HTR-8/SVneo (cell line): ENCODE measurements at regions not wholly inside any gene's neighbourhood (a gene's known extent, or its start where the extent isn't known, plus 50 kb on each side); places are given as distances from the start of the nearest gene placed in this dataset.
"Not testable (repeated sequence)": the region's sequence is repeated elsewhere in the genome, so short reads cannot be mapped to it uniquely, and the experiment has no call there.

ENCODE experiments used
- DNase-seq: peaks from one replicate; pipeline ENCODE4 v3.0.0; 2011; ENCODE audit warnings: low spot score, mixed read lengths; ENCODE audit not compliant: insufficient read length
- FAIRE-seq: peaks from 2 replicates; lab custom pipeline; 2011; peaks lifted over from hg19 to GRCh38; lab: Jason Lieb, UNC

DNA sequence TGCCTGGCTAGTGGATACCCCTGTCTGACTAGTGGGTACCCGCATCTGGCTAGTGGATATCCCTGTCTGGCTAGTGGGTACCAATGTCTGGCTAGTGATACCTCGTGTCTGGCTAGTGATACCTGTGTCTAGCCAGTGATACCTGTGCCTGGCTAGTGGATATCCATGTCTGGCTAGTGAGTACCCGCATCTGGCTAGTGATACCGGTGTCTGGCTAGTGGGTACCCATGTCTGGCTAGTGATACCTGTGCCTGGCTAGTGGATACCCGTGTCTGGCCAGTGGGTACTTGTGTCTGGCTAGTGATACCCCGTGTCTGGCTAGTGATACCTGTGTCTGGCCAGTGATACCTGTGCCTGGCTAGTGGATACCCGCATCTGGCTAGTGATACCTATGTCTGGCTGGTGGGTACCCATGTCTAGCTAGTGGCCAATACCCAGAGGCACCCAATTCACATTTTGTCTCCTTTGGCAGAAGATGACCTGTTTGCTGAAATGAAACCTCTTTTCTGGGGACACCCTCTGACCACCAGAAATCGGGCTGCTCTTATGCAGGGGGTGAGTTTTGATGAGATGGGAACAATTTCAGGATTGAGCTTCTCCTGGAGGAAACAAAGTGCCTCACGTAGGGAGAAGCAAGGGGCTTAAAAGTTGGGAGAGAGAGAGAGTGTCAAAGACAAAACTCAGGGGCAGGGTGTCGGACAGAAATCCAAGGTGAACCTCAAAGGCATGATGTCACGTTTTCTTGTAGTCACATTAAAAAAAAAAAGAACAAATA lies 63.4 kb downstream of the SMIM38 start:
- FAIRE-seq (peak; percentile 80), DNase-seq (no peak)

DNA sequence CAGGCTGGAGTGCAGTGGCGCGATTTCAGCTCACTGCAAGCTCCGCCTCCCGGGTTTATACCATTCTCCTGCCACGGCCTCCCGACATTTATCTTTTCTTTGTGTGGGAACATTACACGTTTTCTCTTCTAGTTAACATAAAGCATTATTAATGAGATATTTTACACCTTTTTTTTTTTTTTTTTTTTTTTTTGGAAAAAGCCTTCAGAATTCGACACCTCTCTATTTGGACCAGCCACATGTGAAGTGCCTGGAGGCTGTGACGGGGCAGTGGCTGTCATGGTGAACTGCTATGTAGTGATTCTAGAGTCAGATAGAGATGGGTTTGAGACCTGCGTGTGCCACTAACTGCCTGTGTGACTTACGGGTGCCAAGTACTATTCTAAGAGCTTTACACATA lies 64.3 kb downstream of the SMIM38 start:
- FAIRE-seq (no peak), DNase-seq (no peak)

DNA sequence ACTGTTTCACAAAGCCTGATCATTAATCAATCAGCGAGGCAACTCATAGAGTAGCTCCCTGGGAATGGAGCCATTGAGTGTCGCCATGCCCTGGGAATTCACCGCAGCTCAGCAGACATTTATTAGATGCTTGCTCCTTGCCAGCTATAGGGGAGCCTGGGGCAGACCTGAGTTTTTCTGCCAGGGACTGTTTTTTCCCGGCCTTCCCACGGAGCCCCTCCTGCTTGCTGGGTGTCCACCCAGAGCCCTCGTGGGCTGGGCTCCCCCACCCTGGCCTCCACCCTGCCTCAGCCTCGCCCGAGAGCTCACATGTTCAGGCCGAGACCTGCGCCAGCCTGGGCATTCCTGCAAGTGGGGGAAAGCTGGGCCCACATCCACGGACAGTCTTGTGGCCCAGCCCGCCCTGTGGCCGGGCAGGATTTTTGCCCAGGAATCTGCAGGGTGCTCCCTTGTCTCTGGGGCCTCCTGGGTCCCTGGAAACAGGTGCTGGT lies 64.9 kb downstream of the SMIM38 start:
- no peak for FAIRE-seq
- DNase-seq = no peak

DNA sequence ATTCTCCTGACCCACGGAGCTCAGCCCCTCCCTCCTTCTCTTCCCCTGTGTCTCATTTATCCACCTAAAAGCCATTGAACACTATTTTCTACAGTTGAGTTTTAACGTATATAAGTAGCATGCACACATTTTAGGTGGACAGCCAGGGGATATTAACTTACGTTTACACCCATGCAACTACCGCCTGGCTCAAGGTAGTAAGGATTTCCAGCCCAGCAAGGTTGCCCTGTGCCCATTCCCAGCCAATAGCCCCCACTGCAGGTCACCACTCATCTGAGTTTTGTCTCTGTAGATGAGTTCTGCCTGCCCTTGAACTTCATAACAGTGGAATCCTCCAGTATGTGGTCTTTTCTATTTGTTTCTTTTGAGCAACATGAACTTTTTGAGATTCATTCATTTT lies 65.4 kb downstream of the SMIM38 start:
- DNase-seq = no peak
- no peak for FAIRE-seq

DNA sequence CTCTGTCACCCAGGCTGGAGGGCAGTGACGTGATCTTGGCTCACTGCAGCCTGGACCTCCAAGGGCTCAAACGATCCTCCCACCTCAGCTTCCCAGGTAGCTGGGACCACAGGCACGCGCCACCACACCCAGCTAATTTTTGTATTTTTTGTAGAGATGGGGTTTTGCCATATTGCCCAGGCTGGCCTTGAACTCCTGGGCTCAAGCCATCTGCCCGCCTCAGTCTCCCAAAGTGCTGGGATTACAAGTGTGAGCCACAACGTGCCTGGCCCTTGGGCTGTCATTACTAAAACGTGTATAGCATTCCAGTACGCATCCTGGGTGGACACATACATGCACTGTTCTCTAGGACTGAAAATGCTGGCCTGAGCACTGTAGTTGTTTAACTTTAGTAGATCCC lies 65.9 kb downstream of the SMIM38 start:
- not testable (repeated sequence) for DNase-seq, FAIRE-seq

DNA sequence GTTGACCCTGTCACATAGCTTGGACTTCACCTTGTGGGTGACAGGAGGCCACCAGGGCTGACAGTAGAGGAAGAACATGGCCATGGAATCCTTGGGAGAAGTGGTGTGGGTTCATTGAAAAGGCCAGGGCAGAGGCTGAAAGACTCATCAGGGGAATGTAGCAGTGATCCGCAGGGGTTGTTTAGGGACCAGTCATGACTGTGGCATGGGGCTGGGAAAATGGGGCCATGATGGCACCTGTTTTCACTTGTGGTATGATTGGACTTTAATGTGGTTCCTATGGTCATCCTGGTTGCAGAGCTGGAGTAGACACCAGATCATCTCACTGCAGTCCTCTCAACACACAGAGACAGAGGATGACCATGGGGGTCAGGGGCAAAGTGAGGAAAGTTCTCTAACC lies 66.7 kb upstream of the MYEOV start:
- no peak for DNase-seq

DNA sequence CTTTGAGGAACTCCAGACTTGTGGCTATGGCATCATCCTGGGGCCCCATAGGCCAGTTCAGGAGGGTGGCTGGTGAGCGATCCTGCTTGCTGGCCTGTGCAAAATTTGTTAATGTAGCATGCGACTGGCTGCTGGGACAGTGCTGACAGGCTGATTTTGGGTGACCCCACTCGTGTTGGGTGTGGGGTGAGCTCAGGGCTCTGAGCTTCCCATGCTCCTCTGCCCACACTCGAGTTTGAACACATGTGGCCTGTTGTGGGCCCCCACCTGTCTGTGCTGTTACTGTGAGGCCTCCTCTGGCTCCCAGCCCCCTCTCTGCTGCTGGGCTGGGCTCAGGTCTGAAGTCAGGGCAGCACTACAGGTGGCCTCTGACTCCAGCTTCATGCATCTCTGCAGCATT lies 64.4 kb upstream of the MYEOV start:
- no peak for DNase-seq
- FAIRE-seq = no peak

More for the DNA sequence above, 66.7 kb upstream of the MYEOV start:
- FAIRE-seq = no peak

DNA sequence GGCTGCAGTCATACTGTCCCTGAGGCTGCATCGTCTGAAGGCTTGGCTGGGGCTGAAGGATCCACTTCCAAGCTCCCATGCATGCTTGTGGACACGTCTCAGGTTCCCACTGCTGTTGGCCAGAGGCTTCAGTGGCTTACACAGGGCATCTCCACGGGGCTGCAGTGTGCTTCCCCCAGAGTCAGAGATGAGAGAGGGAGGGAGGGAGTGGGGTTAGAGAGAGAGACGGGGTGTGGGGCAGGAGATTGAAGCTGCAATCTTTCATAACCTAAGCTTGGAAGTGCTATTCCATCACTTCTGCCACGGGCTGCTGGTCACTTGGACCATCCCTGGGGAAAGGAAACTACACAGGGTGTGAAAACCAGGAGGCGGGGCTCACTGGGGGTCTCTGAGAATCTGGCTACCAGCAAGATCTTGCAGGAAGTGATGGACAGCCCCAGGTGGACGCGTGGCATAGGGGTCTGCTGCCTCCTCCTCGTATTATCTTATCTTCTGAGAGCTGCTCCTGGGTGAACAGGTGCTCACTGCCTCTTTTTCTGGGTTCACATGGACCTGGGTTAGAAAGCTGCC lies 63.0 kb upstream of the MYEOV start:
- FAIRE-seq (no peak), DNase-seq (no peak)

DNA sequence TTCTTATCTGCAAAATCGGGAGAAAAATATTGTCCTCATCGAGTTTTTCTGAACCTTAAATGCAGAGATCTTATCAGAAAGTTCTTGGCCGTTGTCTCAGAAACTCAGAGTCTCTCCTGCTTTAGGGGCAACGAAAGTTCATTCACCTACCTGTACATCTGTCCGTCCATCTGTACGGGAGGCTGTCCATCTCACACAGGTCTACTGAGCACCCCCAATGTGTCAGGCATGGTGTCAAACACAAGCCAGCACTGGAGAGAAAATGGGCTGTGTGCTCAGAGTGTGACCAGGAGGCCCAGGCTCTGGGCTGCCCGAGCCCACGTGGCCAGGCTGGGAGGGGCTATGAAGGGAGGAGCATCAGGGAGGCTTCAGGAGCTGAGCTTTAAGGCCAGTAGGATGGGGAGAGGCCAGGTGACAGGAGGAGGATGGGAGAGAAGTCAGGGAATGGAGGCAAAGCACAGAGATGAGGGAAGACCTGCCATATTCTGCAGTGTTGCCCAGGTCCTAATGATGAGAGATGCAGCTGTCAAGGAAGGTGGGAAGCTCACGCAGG lies 62.4 kb upstream of the MYEOV start:
- FAIRE-seq (no peak), DNase-seq (no peak)

DNA sequence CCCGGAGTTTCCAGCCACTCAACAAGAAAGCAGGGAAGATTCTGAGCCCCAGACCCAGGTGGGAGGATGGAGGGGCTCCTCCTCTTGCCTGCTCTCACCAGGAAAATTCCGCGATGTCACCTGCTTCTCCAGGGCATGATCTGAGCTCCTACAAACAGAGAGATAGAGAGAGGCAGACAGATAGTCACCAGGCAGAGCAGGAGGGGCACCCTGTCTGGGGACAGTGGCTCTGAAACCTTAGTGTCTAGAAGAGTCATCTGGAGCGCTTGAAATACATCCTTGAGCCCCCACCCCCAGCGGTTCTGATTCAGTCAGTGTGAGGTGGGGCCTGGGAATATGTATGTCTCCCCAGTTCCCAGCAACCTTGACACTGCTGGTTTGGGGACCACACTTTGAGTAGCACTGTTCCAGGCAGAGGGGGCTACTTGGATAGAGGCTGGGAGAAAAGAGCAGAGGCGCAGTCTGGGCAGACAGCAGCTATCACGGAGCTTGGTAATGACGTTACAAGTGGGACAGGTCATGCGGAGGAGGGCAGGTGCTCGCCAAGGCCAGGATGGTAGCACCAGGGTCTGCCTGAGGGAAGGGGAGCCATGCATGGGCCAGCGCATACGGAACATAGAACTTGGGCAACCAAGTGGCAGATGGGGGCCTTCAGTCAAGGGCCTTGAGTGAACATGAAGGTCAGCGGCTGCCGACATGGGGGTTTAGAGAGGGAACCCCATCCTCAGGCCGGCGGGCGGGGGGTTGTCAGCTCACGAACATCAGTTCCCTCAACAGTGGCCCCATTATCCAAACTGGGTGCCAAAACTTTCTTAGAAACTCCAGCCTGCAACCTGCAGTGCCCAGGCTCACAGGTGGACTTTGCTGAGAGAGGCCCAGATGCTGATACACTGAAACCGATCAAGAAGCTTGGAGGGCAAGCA lies 60.9 kb upstream of the MYEOV start:
- FAIRE-seq = no peak
- no peak for DNase-seq

DNA sequence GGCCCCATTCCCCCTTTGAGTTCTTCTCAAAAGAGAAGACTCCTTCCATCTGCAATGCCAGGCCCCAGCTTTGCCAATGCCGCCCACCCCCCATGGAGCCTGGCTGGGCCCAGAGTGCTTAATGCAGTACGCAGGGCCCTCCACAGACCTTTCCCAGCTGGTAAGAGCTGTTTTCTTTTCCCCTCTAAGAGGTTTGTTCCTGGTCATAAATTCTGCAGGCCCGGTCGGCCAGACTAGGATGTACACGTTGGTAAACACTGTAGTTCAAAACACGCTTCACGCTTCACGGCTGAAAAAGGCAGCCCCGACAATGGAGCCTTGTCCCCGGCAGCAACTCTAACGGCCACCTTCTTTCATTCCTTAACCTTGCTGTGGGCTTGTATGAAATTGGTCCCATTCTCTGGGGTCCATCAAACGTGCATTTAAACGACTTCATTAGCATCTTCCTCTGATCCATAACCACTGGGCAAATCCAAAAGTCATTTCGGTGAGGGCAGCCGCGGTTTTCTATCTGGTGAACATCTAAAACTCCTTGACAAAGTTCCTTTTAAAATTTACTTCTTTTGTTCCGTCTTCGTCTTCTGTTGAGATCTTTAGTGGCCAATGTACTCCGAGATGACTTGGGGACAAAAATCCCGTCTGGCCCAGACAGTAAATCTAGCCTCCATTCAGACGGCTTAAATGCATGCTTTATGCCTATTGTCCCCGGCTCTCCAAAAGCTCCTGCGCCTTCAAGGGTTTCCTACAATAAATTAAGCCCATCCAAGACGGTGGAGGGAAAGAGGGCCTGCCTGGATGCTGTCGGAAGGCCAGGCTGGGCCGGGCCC lies 60.0 kb upstream of the MYEOV start:
- no peak for DNase-seq
- FAIRE-seq = no peak

DNA sequence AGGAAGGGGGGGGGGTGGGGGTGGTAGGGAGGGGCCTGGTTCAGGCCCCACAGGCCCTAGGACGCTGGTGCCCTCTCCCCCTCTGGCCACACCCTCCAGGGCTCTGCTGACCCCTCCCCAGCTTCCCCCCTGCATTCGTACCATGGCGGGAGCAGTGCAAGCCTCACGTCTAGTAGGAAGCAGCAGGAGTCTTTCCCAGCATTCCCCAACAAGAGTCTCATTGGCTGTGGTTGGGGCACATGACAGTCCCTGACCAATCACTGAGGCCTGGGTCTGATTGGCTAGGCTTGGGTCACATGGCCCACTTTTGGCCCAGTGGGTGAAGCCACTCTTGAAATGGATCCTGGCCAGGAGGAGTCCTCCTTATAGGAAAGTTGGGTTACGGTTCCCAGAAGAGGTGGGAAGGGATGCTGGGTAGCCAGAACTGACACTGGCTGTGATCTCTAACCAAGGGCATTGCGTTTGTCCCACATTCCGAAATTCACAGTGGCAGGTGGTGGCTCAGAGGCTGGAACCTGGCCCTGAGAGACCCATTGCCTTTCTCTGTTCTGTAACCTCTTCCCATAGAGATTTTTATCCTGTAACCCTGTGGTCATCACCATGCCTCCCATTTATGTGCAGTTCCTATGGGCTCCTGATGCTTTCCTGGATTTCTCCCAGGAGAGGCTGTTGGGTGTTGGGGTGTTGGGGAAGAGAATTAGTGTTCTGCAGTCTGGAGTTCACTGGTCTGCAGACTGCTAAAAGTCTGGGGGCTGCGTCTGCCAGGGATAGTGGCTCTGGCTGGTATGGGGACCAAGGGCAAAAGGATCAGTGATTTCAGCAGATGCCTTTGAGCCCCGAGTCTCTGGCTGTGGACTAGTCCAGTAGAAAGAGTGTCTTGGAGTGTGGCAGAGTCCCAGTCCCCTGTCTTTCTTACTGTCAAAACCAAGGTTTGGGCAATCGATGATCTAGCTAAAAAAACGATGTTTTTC lies 58.9 kb upstream of the MYEOV start:
- no peak for FAIRE-seq
- no peak for DNase-seq

DNA sequence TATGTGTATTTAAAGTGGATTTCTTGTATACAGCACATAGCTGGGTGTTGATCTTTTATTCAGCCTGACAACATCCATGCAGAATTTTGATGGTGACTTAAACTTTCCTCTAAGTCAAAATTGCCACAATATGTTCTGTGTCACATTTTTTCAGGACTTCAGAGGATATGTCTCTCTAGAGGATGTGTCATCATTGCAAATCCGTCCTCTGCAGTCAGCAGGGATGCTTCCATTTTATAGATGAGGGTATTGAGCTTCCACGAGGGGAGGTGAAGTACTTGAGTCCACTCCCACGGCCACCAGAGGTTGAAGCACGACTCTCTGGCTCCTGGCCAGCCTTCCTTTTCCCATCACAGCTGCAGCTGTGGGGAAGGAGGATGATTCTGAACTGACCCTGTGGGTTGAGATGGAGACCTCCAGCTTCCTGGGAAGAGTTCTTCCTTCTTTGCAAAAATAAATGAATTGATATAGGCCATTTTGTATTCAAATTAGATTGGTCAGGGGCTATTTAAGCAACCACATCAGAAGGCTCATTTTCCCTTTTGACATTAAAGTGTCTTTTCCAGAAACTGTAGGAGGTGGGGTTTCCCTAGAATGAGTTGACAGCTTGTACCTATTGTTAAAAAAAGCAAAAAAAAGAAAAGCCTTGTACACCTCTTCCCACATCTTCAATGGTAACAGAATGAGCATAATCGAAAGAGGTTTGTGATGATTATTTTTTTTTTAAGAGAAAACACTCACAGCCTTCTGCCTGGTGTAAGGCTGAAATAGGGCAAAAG lies 55.2 kb upstream of the MYEOV start:
- no peak for FAIRE-seq

DNA sequence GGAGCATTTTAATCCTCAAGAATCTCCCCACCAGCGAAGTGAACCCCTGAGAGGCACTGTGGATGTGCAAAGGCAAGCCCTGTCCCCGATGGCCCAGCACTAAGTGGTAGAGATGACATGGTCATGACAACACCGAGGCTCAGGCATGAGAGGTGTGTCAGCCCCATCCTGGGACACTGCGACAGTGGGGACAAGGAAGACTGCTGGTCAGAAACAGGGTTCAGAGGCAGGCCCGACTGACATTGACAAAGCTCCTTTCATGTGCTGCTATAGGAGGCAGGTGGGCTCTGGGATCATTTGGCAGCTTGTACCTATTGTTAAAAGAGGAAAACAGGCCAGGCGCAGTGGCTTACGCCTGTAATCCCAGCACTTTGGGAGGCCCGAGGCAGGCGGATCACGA lies 54.3 kb upstream of the MYEOV start:
- FAIRE-seq (no peak), DNase-seq (no peak)

More for the DNA sequence above, 55.2 kb upstream of the MYEOV start:
- DNase-seq = no peak

DNA sequence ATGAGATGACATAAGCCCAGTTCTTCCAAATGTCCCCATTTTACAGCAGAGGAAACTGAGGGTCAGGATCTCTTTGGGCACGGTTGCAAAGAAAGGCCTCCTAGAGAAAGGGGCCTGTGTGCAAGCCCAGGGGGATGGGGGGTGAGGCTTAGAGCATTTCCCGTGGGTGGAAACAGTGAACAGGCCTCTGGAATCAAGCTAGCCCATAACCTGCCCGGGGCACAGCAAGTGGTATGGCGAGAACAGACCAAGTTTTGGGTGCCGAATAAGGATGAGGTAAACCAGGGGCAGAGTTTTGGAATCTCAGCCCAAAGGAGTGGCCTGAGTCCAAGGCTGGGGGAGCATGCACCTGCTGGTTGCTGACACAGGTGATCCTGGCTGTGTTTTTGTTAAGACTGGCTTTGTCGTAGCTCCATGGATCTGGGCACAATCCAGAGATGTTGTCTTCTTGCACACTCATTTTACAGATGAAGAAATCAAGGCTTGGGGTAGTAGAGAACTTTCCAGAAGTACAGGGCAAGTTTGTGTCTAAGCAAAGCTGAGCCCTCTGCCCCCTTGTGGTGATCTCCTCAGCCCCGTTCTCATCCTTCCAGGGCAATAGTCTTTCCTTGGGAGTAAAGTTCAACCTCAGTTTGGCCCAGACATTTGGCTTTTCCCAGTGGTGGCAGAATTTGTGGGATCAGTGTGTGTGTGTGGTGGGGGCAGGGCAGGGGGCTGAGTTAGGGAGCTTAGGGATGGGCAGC lies 53.5 kb upstream of the MYEOV start:
- DNase-seq (no peak), FAIRE-seq (peak; percentile 36)

DNA sequence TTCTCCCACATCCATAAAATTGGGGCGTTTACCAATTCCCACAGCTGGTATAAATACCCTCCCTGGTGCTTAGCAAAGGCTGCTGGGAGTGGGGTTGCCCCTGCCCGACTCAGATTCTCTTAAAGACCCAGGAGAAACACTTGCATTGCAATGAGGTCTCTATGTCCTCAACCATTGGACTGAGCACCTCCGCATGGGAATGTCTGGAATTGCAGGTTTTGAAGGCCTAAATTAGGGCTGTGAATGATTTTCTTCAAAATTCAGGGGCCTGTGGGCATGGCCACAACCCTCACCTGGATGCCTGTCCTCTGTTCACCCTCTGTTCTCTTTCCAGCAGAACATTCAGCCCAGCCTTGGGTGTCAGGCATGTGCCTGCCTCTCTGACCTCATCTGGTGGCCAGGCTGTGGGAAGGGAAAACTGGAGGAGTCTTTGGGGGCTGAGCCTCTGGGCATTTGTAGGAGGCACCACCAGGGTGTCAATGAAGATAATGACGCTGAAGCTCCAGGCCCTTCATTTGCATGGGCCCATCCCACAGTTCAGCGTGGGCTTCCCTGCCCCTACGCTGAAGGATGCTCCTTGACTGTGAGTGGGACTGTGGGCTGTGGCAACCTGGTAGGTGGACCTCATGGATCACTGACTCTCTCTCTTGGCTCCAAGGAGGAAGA lies 52.7 kb upstream of the MYEOV start:
- FAIRE-seq (peak; percentile 68), DNase-seq (no peak)

DNA sequence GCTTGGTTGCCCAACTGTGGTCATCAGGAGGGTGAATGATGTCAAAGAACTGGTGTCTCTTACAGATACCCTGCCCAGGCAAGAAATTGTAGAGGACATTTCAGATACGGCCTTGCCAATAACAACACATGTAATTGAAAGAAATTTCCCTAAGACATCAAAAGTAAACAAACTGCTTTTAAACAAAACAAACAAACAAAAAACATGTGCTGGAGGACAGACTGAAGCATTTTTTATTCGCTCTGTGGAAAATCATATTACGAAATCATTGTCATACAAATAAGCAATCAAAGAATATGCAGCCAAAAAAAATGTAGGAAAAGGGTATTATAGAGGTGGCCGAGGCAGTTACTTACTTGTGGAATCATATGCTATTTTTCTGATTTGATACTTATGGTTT lies 52.1 kb upstream of the MYEOV start:
- DNase-seq (no peak), FAIRE-seq (no peak)
